Upper lobe of left lung (tissue), 4 donors: ENCODE measurements at regions not wholly inside any gene's neighbourhood (a gene's known extent, or its start where the extent isn't known, plus 50 kb on each side); places are given as distances from the start of the nearest gene placed in this dataset.

Experiments used
- CTCF ChIP-seq, 6 experiments: fragments of 450-650 bp in 4 of 6; fragments of 200-600 bp in 2 of 6; sonication (generic) in 2 of 6; IDR thresholded peaks; one replicate each; pipeline ENCODE4 v1.5.1; 2016 to 2019; ENCODE audit warnings: antibody characterized with exemption in 6 of 6
- EP300 ChIP-seq, 4 donors: sonication (generic); formaldehyde crosslinking; IDR thresholded peaks; one replicate each; pipeline ENCODE4 v1.5.1; 2017; ENCODE audit warnings: antibody characterized with exemption in 4 of 4, control low read depth in 2 of 4
- POLR2A ChIP-seq, 4 donors: fragments of 450-650 bp; IDR thresholded peaks; one replicate each; pipeline ENCODE4 v1.5.1; 2016 to 2017; ENCODE audit warnings: antibody characterized with exemption in 4 of 4, mild to moderate bottlenecking in 2 of 4
- POLR2AphosphoS5 ChIP-seq, 2 donors: sonication (generic); formaldehyde crosslinking; IDR thresholded peaks; one replicate each; pipeline ENCODE4 v1.5.1; 2017; ENCODE audit warnings: antibody characterized with exemption in 2 of 2

DNA sequence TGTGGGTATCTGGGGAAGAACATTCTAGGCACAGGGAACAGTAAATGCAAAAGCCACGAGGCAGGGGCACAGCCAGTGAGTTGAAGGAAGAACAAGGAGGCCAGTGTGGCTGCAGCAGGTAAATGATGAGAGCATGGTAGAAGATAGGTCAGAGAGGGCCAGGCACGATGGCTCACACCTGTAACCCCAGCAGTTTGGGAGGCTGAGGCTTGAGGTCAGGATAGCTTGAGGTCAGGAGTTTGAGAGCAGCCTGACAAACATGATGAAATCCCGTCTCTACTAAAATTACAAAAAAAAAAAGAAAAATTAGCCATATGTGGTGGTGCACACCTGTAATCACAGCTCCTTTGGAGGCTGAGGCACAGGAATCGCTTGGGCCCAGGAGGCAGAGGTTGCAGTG is 86.7 kb upstream of the ESRRB start:
- TF ChIP-seq CTCF (IDR thresholded peaks at IDR 0.05), result no peak
- TF ChIP-seq POLR2A (IDR thresholded peaks at IDR 0.05), result no peak
- no peak for TF ChIP-seq POLR2AphosphoS5 (IDR thresholded peaks at IDR 0.05)
- TF ChIP-seq EP300 (IDR thresholded peaks at IDR 0.05), result no peak
